ENCODE measurements at regions not wholly inside any gene's neighbourhood (a gene's known extent, or its start where the extent isn't known, plus 50 kb on each side); places are given as distances from the start of the nearest gene placed in this dataset.

DNA sequence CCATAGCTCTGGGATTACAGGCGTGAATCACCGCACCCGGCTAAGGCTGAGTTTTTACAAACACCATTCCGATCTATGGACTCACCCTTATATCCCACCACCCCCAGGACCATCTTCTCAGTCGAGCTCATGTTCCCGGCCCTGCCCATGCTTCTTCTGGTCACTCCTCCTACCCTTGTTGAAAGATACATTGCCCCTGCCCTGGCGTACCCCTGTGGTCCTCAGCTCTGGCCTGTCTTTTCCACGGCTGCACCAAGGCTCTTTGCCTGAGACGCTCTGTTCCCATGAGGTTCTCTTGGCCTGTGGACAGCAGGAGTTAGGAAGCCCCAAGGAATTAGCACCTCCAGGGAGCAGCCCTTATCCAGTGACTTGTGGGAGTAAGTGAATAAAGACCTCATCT lies 379.4 kb upstream of the TNRC6C start:
- intact Hi-C loops (cut with micrococcal nuclease; ENCODE audit: unreplicated experiment) = no loop called here
- H3K4me3 ChIP-seq = no peak overlapping the region
- no peaks in the 10 kb centered on the region for H3F3A ChIP-seq (ENCODE audit: insufficient read depth, low read depth)
- H3K4me1 ChIP-seq (replicated peaks; ENCODE audit: insufficient read depth) = no peaks in the 10 kb centered on the region
- no peak for TF ChIP-seq EZH2 (IDR thresholded peaks at IDR 0.05; ENCODE audit: low read depth)
- TF ChIP-seq, protein P1, sequence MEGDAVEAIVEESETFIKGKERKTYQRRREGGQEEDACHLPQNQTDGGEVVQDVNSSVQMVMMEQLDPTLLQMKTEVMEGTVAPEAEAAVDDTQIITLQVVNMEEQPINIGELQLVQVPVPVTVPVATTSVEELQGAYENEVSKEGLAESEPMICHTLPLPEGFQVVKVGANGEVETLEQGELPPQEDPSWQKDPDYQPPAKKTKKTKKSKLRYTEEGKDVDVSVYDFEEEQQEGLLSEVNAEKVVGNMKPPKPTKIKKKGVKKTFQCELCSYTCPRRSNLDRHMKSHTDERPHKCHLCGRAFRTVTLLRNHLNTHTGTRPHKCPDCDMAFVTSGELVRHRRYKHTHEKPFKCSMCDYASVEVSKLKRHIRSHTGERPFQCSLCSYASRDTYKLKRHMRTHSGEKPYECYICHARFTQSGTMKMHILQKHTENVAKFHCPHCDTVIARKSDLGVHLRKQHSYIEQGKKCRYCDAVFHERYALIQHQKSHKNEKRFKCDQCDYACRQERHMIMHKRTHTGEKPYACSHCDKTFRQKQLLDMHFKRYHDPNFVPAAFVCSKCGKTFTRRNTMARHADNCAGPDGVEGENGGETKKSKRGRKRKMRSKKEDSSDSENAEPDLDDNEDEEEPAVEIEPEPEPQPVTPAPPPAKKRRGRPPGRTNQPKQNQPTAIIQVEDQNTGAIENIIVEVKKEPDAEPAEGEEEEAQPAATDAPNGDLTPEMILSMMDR (conservative IDR thresholded peaks at IDR 0.05) = no peak
- no peak overlapping the region for H3K4me2 ChIP-seq
- peaks cover 55% of the 10 kb centered on the region for H3K27me3 ChIP-seq (ENCODE audit: insufficient read depth, low read depth)
- no peak overlapping the region for H2AFZ ChIP-seq
- H3K9me2 ChIP-seq (ENCODE audit: insufficient read depth) = no peaks in the 10 kb centered on the region
- H3K79me2 ChIP-seq (ENCODE audit: low read depth) = no peaks in the 10 kb centered on the region
- no peaks in the 10 kb centered on the region for H3K9me3 ChIP-seq (ENCODE audit: insufficient read depth, low read depth)
- H3K36me3 ChIP-seq (ENCODE audit: low read depth) = no peaks in the 10 kb centered on the region
- H3K27ac ChIP-seq = no peak overlapping the region
- BruUV-seq (replicated peaks) = no TSS peak
- CTCF ChIA-PET = no interaction called here
- no peaks in the 10 kb centered on the region for H4K20me1 ChIP-seq (ENCODE audit: insufficient read depth)
- no peak for DNase-seq
- POLR2A ChIA-PET (ENCODE audit: unreplicated experiment) = no interaction called here

DNA sequence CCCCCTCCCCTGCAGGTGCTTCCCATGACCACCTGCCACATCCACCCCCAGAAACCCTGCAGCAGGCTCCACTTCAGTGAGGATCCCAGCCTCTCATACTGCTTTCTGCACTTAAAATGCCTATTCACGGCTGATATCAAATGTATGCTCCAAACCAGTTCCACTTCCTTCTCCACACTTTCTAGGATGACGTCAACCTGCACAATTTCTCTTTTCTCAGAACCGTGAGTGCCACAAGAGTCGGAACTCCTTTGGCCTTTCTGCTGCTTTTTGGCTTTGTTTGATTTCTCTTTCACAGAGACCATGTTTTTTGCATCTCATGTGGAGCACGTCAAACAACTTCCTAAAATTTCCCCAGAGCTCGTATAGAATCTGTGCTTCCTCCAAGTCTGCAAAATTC lies 378.8 kb upstream of the TNRC6C start:
- POLR2A ChIA-PET (ENCODE audit: unreplicated experiment) = no interaction called here
- no peak for DNase-seq
- no peak overlapping the region for H2AFZ ChIP-seq
- H3K4me1 ChIP-seq (replicated peaks; ENCODE audit: insufficient read depth) = no peaks in the 10 kb centered on the region
- no peaks in the 10 kb centered on the region for H3K36me3 ChIP-seq (ENCODE audit: low read depth)
- no peaks in the 10 kb centered on the region for H3K79me2 ChIP-seq (ENCODE audit: low read depth)
- H3K4me2 ChIP-seq = no peak overlapping the region
- CTCF ChIA-PET = no interaction called here
- no peaks in the 10 kb centered on the region for H3K9me3 ChIP-seq (ENCODE audit: insufficient read depth, low read depth)
- H3K27ac ChIP-seq = no peak overlapping the region
- TF ChIP-seq, protein P1 (conservative IDR thresholded peaks at IDR 0.05) = no peak
- TF ChIP-seq EZH2 (IDR thresholded peaks at IDR 0.05; ENCODE audit: low read depth) = no peak
- intact Hi-C loops (cut with micrococcal nuclease; ENCODE audit: unreplicated experiment) = no loop called here
- no peaks in the 10 kb centered on the region for H4K20me1 ChIP-seq (ENCODE audit: insufficient read depth)
- no peaks in the 10 kb centered on the region for H3K9me2 ChIP-seq (ENCODE audit: insufficient read depth)
- peaks cover 52% of the 10 kb centered on the region for H3K27me3 ChIP-seq (ENCODE audit: insufficient read depth, low read depth)
- BruUV-seq (replicated peaks) = no TSS peak
- no peaks in the 10 kb centered on the region for H3F3A ChIP-seq (ENCODE audit: insufficient read depth, low read depth)
- H3K4me3 ChIP-seq = no peak overlapping the region

DNA sequence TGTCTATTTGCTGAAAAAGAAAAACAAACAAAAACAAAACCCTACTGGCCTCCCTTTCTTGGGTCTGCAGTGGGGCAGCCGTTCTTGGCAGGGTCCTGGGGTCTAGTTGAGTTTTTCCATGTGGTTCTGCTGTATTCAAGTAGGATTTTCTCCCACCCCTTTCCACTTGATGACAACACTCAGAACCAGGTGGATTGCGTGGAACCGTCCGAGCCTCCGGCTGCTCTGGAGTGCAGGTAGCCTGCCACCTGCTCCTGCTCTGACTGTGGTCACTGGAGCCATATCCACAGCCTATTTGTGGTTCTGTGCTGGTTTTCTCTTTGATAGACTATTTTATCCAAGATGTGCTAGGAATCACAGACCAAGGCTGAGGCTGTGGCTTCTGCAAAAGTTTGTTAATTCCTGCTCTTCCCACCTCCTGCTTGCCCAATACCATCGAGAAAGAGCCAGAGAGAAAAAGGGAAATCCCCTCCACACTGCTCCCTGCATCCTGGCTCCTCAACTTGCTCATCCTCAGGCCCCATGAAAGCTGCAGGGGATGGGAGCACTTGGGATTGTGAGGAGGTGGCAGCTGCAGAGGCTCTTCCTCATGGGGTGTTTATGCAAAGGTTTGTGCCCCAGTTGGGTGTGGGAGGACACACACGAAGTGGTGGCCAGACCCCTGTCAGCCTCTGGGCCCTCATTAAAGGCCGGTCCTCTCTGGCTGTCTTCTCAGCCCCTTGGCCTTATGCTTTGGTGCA lies 377.8 kb upstream of the TNRC6C start:
- H3K79me2 ChIP-seq (ENCODE audit: low read depth) = no peaks in the 10 kb centered on the region
- CTCF ChIA-PET = no interaction called here
- POLR2A ChIA-PET (ENCODE audit: unreplicated experiment) = no interaction called here
- no peak overlapping the region for H3K4me3 ChIP-seq
- no peak for TF ChIP-seq EZH2 (IDR thresholded peaks at IDR 0.05; ENCODE audit: low read depth)
- TF ChIP-seq, protein P1 (conservative IDR thresholded peaks at IDR 0.05) = no peak
- BruUV-seq (replicated peaks) = no TSS peak
- no peaks in the 10 kb centered on the region for H3K4me1 ChIP-seq (replicated peaks; ENCODE audit: insufficient read depth)
- no peak for DNase-seq
- no peaks in the 10 kb centered on the region for H4K20me1 ChIP-seq (ENCODE audit: insufficient read depth)
- H3K4me2 ChIP-seq = no peak overlapping the region
- no peaks in the 10 kb centered on the region; the same call in 1 of the 2 replicates for H3K9me3 ChIP-seq (ENCODE audit: insufficient read depth, low read depth)
- no peaks in the 10 kb centered on the region for H3K36me3 ChIP-seq (ENCODE audit: low read depth)
- H2AFZ ChIP-seq = no peak overlapping the region
- no peaks in the 10 kb centered on the region for H3F3A ChIP-seq (ENCODE audit: insufficient read depth, low read depth)
- peaks cover 49% of the 10 kb centered on the region for H3K27me3 ChIP-seq (ENCODE audit: insufficient read depth, low read depth)
- H3K27ac ChIP-seq = no peak overlapping the region
- intact Hi-C loops (cut with micrococcal nuclease; ENCODE audit: unreplicated experiment) = no loop called here
- H3K9me2 ChIP-seq (ENCODE audit: insufficient read depth) = no peaks in the 10 kb centered on the region
